Activated naive CD4-positive, alpha-beta T cell treated with anti-CD3 and anti-CD28 coated beads, Interleukin-2, amount 50 U/mL, for 16 hours (primary cell): ENCODE measurements at regions not wholly inside any gene's neighbourhood (a gene's known extent, or its start where the extent isn't known, plus 50 kb on each side); places are given as distances from the start of the nearest gene placed in this dataset.

Experiments used
- DNase-seq: peaks from one replicate; pipeline ENCODE4 v3.0.0-alpha.2; 2020

DNA sequence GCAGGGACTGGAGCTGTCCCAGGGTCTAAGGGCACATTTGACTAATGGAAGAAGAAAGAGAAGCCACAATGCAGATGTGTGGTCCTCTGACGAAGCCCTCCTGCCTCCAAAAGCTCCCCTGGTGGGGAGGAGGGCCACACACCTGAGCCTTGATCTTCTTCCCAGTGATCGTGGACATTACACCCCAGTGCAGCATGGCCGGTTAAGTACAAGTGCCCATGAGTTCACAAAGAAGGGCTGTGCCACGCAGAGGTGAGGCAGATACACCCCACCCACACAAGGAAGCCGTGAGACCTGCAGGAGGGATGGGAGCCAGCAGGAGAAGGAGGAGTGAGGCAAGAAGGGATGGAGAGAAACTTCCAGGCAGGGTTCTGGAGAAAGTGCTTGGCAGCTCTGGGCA, 199.0 kb upstream of the MVB12B start:
- DNase-seq, result no peak

DNA sequence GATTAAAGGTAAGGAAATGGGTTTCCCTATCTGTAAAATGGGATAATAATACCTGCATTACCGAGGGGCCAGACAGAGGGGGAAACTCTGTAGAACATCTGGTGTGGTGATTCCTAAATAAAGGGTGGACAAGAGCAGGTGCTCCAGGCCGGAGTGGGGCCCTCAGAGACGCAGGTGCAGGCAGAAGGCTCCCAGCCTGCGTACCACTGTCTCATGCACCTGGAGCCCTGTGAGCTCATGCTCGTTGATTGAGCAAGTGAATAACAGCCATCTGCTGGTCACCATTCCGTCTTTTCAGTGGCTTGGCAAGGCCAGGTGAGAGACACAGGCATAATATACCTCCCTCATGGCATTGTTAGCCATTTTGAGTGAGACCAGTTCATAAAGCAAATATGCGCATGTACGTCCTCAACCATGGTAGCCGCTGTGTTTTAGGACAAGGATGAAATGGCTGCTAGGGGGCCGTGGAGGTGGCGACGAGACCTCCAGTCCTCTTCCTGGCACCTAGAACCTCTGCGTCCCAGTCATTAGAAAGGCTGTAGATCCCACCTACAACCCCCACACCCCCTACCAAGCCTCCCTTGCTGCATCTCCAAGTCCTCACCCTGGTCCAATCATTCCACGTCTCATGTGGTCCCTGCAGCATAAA, 198.0 kb upstream of the MVB12B start:
- DNase-seq, result no peak

GRCh38 chr9:126131066-126132010, 195.3 kb upstream of the MVB12B start:
- no peak for DNase-seq

- DNase-seq, result no peak
Measured at GRCh38 chr9:126132746-126133145, 193.9 kb upstream of the MVB12B start.

DNA sequence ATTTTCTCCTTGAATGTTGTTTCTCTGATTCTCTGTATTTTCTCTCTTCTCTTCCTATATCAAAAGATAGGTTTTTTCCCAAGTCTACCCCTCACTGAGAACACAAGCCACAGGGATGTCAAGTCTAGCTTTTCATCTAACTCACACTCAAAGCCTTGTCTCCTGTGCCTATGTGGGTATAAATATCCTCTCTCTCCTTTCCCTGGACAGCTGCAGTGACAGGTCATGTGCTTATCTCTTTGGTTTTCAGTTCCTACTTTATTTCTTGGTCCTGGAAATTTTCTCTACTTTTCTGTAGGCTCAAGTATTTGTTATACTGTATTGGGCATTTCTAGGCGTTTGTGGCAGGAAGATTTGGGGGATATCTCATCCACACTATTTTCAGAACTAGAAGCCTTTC, 182.4 kb upstream of the MVB12B start:
- DNase-seq, result no peak

DNA sequence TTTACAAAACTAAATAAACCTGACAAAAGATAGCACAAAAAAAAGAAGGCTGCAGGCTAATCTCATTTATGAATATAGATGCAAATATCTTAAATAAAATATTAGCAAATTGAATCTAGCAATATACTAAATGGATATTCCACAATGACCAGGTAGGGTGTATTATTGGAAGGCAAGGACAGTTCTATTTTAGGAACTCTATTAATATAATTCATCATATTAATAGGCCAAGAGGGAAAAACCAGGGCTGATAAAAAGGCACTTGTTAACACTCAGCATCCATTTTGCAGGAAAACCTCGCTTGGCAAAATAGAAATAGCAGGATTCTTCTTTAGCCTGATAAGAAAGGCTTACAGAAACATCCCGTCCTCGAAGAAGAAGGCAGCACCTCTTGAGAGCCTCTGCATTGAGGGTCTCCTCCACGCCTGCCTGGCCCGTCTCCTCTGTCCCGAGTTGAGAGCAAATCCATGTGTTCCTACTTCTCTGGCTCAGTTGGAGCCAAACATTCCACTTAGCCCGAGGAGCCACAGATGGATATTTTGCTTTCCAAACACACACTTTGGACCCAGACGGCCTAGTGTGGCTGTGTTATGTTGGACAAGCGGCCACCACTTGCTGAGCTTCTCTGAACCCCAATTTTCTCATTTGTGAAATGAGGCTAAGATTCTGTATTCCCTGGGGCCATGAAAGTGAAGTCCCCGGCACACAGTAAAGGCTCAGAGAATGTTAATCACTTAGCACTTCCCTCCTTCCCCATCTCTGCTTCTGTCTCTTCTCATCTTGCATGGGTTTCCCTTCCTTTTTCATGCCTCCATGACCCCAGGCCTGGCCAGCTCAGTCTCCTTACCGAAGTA, 181.8 kb upstream of the MVB12B start:
- no peak for DNase-seq

DNA sequence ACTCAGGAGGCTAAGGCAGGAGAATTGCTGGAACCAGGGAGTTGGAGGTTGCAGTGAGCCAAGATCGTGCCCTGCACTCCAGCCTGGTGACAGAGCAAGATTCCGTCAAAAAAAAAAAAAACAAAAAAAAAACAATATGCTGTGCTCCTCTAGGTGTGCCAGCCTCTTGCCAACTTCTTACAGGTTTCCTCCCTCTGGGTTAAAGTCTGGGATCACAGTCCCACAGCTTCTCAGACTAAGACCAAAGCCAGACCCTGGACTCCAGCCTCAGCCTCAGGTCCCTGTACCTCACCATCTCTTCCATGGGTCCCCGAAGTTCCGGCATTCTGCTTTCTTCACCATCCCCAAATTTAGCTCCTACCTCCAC, 180.8 kb upstream of the MVB12B start:
- DNase-seq, result no peak

DNA sequence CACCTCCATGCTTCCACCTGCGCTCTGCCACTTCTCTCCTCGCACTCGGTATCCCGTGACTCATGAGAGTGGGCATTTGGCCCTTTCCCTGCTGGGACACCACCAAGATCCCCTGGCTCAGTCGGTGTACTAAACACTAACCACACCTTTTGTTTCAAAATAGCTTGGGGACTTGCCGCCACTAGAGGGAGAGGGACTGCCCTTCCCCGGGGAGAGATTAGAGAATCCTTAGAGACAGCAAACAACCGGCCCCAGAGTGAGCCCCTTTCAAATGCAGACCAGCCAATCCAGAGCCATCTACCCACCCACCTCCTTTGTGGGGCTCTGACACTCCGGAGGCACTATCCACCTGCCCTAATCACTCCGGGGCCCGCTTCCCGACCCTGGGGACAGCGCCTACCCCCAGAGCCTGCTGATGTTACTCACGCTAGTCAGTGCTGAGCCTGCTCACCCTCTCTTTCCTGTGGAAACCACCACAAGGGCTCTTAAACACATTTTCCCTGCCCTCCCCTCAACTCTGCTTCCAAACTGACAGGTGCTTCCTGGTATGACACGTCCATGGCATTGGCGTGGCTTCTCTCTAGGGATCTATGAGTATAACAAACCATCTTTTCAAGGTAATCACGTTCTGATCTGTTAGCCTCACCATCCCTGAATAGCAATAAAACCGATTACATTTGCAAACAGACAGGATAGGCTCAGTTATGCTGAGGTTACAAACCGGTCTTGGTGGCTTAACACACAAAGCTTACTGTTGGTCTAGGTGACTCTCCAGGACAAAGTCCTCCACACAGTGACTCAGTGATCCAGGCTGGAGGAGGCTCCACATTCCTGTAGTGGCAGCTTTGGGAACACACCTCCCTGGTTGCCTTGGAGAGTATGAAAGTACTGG, 180.1 kb upstream of the MVB12B start:
- DNase-seq, result no peak

GRCh38 chr9:126147186-126147935, 179.3 kb upstream of the MVB12B start:
- no peak for DNase-seq

GRCh38 chr9:126147936-126148870, 178.4 kb upstream of the MVB12B start:
- DNase-seq, result no peak

DNA sequence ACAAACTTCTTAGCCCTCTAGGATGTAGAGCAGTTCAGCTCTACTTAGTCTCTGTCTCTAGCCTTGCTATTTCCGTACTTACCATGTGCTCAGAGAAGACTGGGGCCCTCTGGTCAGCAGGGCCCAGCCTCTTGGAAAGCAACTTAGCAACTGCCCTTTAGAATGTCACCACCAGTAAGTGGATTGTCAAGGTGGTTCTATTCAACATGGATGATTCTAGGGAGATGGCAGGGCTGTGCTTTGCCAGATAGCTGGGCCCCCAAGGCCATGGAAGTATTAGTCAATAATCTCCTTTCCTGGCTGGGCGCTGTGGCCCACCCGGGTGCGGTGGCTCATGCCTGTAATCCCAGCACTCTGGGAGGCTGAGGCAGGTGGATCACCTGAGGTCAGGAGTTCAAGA, 177.6 kb upstream of the MVB12B start:
- DNase-seq, result no peak

DNA sequence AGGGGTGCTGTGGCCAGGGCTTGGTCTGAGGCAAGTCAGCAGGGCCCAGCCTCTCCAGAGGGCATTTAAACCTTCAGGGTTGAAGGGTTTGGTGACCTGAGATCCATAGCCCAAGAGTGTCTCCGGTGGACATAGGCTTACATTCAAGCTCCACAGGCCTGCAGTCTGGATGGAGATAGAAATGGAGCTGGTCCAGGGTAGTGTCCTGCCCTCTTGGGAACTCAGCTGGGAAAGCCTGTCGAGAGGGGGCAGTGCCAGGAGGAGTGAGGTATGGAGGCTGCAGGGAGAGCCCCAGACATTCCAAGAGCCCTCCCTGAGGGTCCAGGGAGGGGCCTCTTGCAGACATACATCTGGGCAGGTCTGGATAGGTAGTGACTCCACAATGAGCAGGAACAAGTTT, 177.0 kb upstream of the MVB12B start:
- no peak for DNase-seq

- DNase-seq, result no peak
Measured at GRCh38 chr9:126150411-126151030, 176.1 kb upstream of the MVB12B start.

DNA sequence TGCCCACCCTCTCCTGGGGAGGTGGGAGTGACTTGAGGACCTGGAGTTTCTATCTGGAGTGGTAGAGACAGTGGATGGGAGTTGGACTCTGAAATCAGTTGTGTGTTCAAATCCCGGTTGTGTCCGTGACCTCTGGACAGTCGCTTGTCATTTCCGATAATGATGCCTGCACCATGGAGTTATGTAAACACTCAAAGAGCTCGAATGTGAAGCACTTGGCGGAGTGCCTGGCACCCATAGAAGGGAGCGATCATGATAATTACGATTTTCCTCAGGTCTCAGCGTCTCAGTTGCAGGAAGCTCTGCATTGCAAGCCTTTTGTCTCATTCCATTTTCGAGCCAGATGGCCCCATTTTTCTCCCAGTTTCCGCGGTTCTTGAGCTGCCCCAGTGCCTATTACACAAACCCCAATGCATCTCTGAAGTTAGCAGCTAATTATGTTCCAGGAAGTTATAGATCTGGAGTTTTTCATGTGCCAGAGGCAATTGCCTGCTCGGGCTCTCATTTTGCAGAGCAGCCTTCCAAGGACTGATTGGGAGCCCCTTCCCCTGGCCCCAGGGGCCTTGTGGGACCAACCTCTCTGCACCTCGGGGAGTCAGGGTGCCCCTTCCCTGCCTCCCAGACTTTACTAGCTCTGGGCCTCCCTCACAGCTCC, 175.5 kb upstream of the MVB12B start:
- no peak for DNase-seq

- no peak for DNase-seq
Measured at GRCh38 chr9:126151686-126152134, 174.9 kb upstream of the MVB12B start.

- no peak for DNase-seq
Measured at GRCh38 chr9:126152622-126153362, 173.8 kb upstream of the MVB12B start.

GRCh38 chr9:126153382-126153781, 173.2 kb upstream of the MVB12B start:
- DNase-seq, result no peak

- DNase-seq, result no peak
Measured at GRCh38 chr9:126154182-126154827, 172.3 kb upstream of the MVB12B start.
